Astrocyte (in vitro differentiated cells and primary cell): ENCODE measurements at regions not wholly inside any gene's neighbourhood (a gene's known extent, or its start where the extent isn't known, plus 50 kb on each side); places are given as distances from the start of the nearest gene placed in this dataset.

Source experiments
- DNase-seq: peaks from one replicate; pipeline ENCODE4 v3.0.0-alpha.2; 2010; ENCODE audit warnings: low read depth
- FAIRE-seq: peaks from 2 replicates; lab custom pipeline; 2011; peaks lifted over from hg19 to GRCh38; lab: Jason Lieb, UNC
- H2AFZ ChIP-seq: 2 replicates; pipeline ENCODE4 v1.6.0; 2012; ENCODE audit warnings: low read depth, low read length, inconsistent platforms
- H3K27ac ChIP-seq: 2 replicates; pipeline ENCODE4 v1.5.1; 2011; ENCODE audit warnings: low read depth, low read length, inconsistent platforms
- H3K27me3 ChIP-seq: 2 replicates; pipeline ENCODE4 v1.6.0; 2011; ENCODE audit warnings: low read length, inconsistent platforms; ENCODE audit not compliant: insufficient read depth
- H3K36me3 ChIP-seq: 2 replicates; pipeline ENCODE4 v1.5.1; 2011; ENCODE audit warnings: low read length, inconsistent platforms; ENCODE audit not compliant: insufficient read depth
- H3K4me1 ChIP-seq: 2 replicates; pipeline ENCODE4 v1.5.1; 2011; ENCODE audit warnings: low read length, inconsistent platforms; ENCODE audit not compliant: insufficient read depth
- H3K4me2 ChIP-seq: 2 replicates; pipeline ENCODE4 v1.6.0; 2012; ENCODE audit warnings: low read length, inconsistent platforms
- H3K4me3 ChIP-seq: 2 replicates; pipeline ENCODE4 v1.5.1; 2011; ENCODE audit warnings: low read depth, mild to moderate bottlenecking, low read length, inconsistent platforms; ENCODE audit not compliant: insufficient read depth
- H3K79me2 ChIP-seq: 2 replicates; pipeline ENCODE4 v1.6.0; 2012; ENCODE audit warnings: mild to moderate bottlenecking, low read length, inconsistent platforms; ENCODE audit not compliant: insufficient read depth
- H3K9ac ChIP-seq: 2 replicates; pipeline ENCODE4 v1.6.0; 2012; ENCODE audit warnings: mild to moderate bottlenecking, low read length, inconsistent platforms
- H3K9me3 ChIP-seq: 2 replicates; pipeline ENCODE4 v1.5.1; 2012; ENCODE audit warnings: low read depth, mild to moderate bottlenecking, low read length, inconsistent platforms; ENCODE audit not compliant: insufficient read depth
- H4K20me1 ChIP-seq: 2 replicates; pipeline ENCODE4 v1.6.0; 2012; ENCODE audit warnings: low read length, inconsistent platforms; ENCODE audit not compliant: insufficient read depth
- H3K27ac Mint-ChIP-seq: one replicate; pipeline ENCODE4 v1.8.0; 2021; ENCODE audit warnings: mild to moderate bottlenecking, mixed read lengths; ENCODE audit not compliant: unreplicated experiment
- H3K27me3 Mint-ChIP-seq: one replicate; pipeline ENCODE4 v1.8.0; 2021; ENCODE audit warnings: low read depth, mixed read lengths; ENCODE audit not compliant: unreplicated experiment
- H3K36me3 Mint-ChIP-seq: one replicate; pipeline ENCODE4 v1.8.0; 2021; ENCODE audit warnings: low read depth, mixed read lengths; ENCODE audit not compliant: unreplicated experiment
- H3K4me1 Mint-ChIP-seq: one replicate; pipeline ENCODE4 v1.8.0; 2021; ENCODE audit warnings: low read depth, mixed read lengths; ENCODE audit not compliant: unreplicated experiment
- H3K4me3 Mint-ChIP-seq: one replicate; pipeline ENCODE4 v1.8.0; 2021; ENCODE audit warnings: mild to moderate bottlenecking, moderate library complexity, mixed read lengths; ENCODE audit not compliant: unreplicated experiment
- H3K9me3 Mint-ChIP-seq: one replicate; pipeline ENCODE4 v1.8.0; 2021; ENCODE audit warnings: mild to moderate bottlenecking, mixed read lengths; ENCODE audit not compliant: unreplicated experiment
- CTCF ChIP-seq: IDR thresholded peaks from 2 replicates; pipeline ENCODE4 v1.5.1; 2011; ENCODE audit warnings: low read depth, mild to moderate bottlenecking, inconsistent platforms, low read length, moderate library complexity; ENCODE audit not compliant: insufficient read depth
- EZH2 ChIP-seq: IDR thresholded peaks from 2 replicates; pipeline ENCODE4 v1.6.1; 2012; ENCODE audit warnings: mild to moderate bottlenecking, low read length, inconsistent platforms; ENCODE audit not compliant: insufficient read depth

DNA sequence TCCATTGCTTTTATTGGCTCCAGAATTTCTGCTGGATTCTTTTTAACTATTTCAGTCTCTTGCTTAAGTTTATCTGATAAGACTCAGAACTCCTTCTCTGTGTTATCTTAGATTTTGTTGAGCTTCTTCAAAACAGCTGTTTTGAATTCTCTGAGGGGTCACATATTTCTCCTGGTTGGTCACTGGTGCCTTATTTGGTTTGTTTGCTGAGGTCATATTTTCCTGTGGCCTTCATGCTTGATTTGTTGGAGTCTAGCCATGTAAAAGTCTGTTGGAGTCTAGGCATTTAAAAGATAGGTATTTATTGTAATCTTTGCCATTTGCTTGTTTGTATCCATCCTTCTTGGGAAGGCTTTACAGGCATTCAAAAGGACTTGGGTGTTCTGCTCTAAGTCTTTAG is 398.7 kb downstream of the DSEL start:
- Histone ChIP-seq H4K20me1 (no peaks in the 10 kb centered on the region), H3K4me2 (no peak overlapping the region), H3K27me3 (no peaks in the 10 kb centered on the region), H2AFZ (no peak overlapping the region), H3K9ac (no peak overlapping the region), H3K4me3 (no peak overlapping the region), H3K27ac (no peak overlapping the region), H3K36me3 (no peaks in the 10 kb centered on the region), H3K4me1 (no peaks in the 10 kb centered on the region), H3K79me2 (no peaks in the 10 kb centered on the region), H3K9me3 (no peaks in the 10 kb centered on the region)
- Mint-ChIP-seq H3K27me3 (no peaks in the 10 kb centered on the region), H3K36me3 (no peaks in the 10 kb centered on the region), H3K4me1 (peaks cover 8% of the 10 kb centered on the region), H3K27ac (no peak overlapping the region), H3K9me3 (no peaks in the 10 kb centered on the region), H3K4me3 (no peak overlapping the region)
- peak; percentile 19 for DNase-seq
- no peak for FAIRE-seq
- TF ChIP-seq CTCF (no peak), EZH2 (no peak)

DNA sequence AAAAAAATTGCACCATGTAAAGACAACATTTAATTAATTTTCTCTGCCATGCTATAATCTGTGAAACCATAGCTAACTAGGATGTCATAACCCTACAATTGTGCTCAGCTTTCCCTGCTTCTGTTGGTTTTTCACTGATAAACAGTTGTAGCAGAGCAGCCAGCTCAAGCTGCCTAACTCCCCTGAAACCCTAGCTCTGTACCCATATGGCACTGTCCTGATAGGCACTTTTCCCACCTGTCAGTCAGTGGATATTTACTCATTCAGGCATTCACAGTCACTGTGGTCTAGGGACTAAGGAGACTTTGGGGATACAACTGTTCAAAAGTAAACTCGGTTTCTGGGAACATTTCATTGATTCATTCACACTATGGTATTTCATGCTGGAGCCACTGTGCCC is 407.0 kb downstream of the DSEL start:
- no peaks in the 10 kb centered on the region for H3K9me3 ChIP-seq
- no peak for DNase-seq
- H3K27me3 Mint-ChIP-seq: no peaks in the 10 kb centered on the region
- no peak overlapping the region for H3K4me3 ChIP-seq
- no peaks in the 10 kb centered on the region for H3K27me3 ChIP-seq
- no peaks in the 10 kb centered on the region for H3K9me3 Mint-ChIP-seq
- H3K27ac ChIP-seq: no peak overlapping the region
- H3K27ac Mint-ChIP-seq: no peak overlapping the region
- H3K4me1 Mint-ChIP-seq: no peaks in the 10 kb centered on the region
- H3K79me2 ChIP-seq: no peaks in the 10 kb centered on the region
- no peaks in the 10 kb centered on the region for H3K36me3 ChIP-seq
- no peaks in the 10 kb centered on the region for H4K20me1 ChIP-seq
- TF ChIP-seq CTCF (no peak), EZH2 (no peak)
- no peak overlapping the region for H3K9ac ChIP-seq
- FAIRE-seq: no peak
- H2AFZ ChIP-seq: no peak overlapping the region
- H3K36me3 Mint-ChIP-seq: no peaks in the 10 kb centered on the region
- no peaks in the 10 kb centered on the region for H3K4me1 ChIP-seq
- no peak overlapping the region for H3K4me2 ChIP-seq
- H3K4me3 Mint-ChIP-seq: no peak overlapping the region

GRCh38 chr18:67108894-67109293 is 407.6 kb downstream of the DSEL start:
- no peaks in the 10 kb centered on the region for H3K4me1 Mint-ChIP-seq

More at GRCh38 chr18:67108894-67109293, 407.6 kb downstream of the DSEL start:
- Mint-ChIP-seq H3K4me3 (no peak overlapping the region), H3K9me3 (no peaks in the 10 kb centered on the region), H3K36me3 (no peaks in the 10 kb centered on the region), H3K27ac (no peak overlapping the region), H3K27me3 (no peaks in the 10 kb centered on the region)
- Histone ChIP-seq H3K4me1 (no peaks in the 10 kb centered on the region), H3K27me3 (no peaks in the 10 kb centered on the region), H3K4me2 (no peak overlapping the region), H3K9ac (no peak overlapping the region), H3K36me3 (no peaks in the 10 kb centered on the region), H2AFZ (no peak overlapping the region), H4K20me1 (no peaks in the 10 kb centered on the region), H3K79me2 (no peaks in the 10 kb centered on the region), H3K9me3 (no peaks in the 10 kb centered on the region), H3K4me3 (no peak overlapping the region), H3K27ac (no peak overlapping the region)
- FAIRE-seq (no peak), DNase-seq (peak; percentile 36)
- TF ChIP-seq CTCF: no peak
- no peak for TF ChIP-seq EZH2
